Adrenal gland (tissue), 9 donors: ENCODE measurements at regions not wholly inside any gene's neighbourhood (a gene's known extent, or its start where the extent isn't known, plus 50 kb on each side); places are given as distances from the start of the nearest gene placed in this dataset.

Experiments
- DNase-seq, 7 donors: peaks; one replicate each; pipeline ENCODE4 v3.0.0-alpha.2; 2019 to 2020
- H3K27ac ChIP-seq, 5 donors: fragments of 200-600 bp; sonication (generic) in 4 of 5; 1 replicate in 3 of 5; 2 replicates in 2 of 5; pipeline versions ENCODE4 v1.5.1 to v1.8.0; 2016 to 2020; ENCODE audit warnings: mild to moderate bottlenecking in 1 of 5
- H3K27me3 ChIP-seq: fragments of 200-600 bp; 2 replicates; pipeline ENCODE4 v1.8.0; 2021
- H3K36me3 ChIP-seq, 2 donors: fragments of 200-600 bp; replicated peaks in 1 of 2; 1 replicate in 1 of 2; 2 replicates in 1 of 2; pipeline versions ENCODE4 v1.5.1 to v1.8.0; 2018 to 2022
- H3K4me1 ChIP-seq, 2 donors: fragments of 200-600 bp; replicated peaks in 1 of 2; 1 replicate in 1 of 2; 2 replicates in 1 of 2; pipeline versions ENCODE4 v1.5.1 to v1.8.0; 2018 to 2021
- H3K4me3 ChIP-seq, 4 donors: fragments of 200-600 bp; sonication (generic) in 3 of 4; one replicate each; pipeline ENCODE4 v1.5.1; 2016 to 2018
- H3K9me3 ChIP-seq, 3 donors: fragments of 200-600 bp; sonication (generic) in 1 of 3; replicated peaks in 1 of 3; 1 replicate in 2 of 3; 2 replicates in 1 of 3; pipeline versions ENCODE4 v1.5.1 to v1.8.0; 2016 to 2021
- CTCF ChIP-seq, 6 experiments: fragments of 450-650 bp in 4 of 6; fragments of 200-600 bp in 2 of 6; sonication (generic) in 1 of 6; IDR thresholded peaks; 1 replicate in 5 of 6; 2 replicates in 1 of 6; pipeline versions ENCODE4 v1.5.1 to v1.8.0; 2016 to 2021; ENCODE audit warnings: antibody characterized with exemption in 6 of 6, mild to moderate bottlenecking in 2 of 6, moderate library complexity in 1 of 6
- POLR2A ChIP-seq, 2 donors: fragments of 450-650 bp; IDR thresholded peaks; one replicate each; pipeline ENCODE4 v1.6.1; 2017; ENCODE audit warnings: antibody characterized with exemption in 2 of 2, mild to moderate bottlenecking in 2 of 2, moderate library complexity in 1 of 2
- WGBS, 4 donors: extraction: QIAGEN DNeasy Blood & Tissue Kit in 2 of 4; methylation state at CpG; one replicate each; pipeline versions ENCODE4 v1.1.5 to v1.1.7; 2013 to 2017; 5-methylcytosine and 5-hydroxymethylcytosine counted together
- intact Hi-C, 2 donors: fragments of 100-400 bp; cut with DNase I; formaldehyde crosslinking; loops; one replicate each; pipeline versions ENCODE4 v1.14.1 to v1.15.0; 2022 to 2023
- donor health status: healthy with polysubstance abuse.
- donor health status: Bipolar disorder and iron deficiency.
- donor health status: DM: yes; HTN: yes; CAD: no.
- donor health status: DM: no; HTN: no; CAD: no.
- donor health status: DM: no; HTN: no; CAD: no.

GRCh38 chr15:56802161-56802560, 68.9 kb upstream of the ZNF280D start:
- H3K27me3 ChIP-seq: no peaks in the 10 kb centered on the region
- H3K4me3 ChIP-seq: no peak overlapping the region
- H3K9me3 ChIP-seq: no peaks in the 10 kb centered on the region
- DNase-seq: no peak
- H3K4me1 ChIP-seq: peaks cover 0 to 11% of the 10 kb centered on the region in 2 donors
- intact Hi-C loops: no loop called here
- no peak overlapping the region for H3K27ac ChIP-seq
- WGBS, 4 donors: 80 to 94% (median 84%) methylated on average over 1 of the region's 1 CpG
- H3K36me3 ChIP-seq: no peaks in the 10 kb centered on the region
- TF ChIP-seq CTCF (IDR thresholded peaks at IDR 0.05) (no peak), POLR2A (IDR thresholded peaks at IDR 0.05) (no peak)

GRCh38 chr15:56798639-56799038, 65.3 kb upstream of the ZNF280D start:
- Histone ChIP-seq H3K36me3 (no peaks in the 10 kb centered on the region), H3K9me3 (no peaks in the 10 kb centered on the region), H3K4me3 (no peak overlapping the region), H3K27ac (no peak overlapping the region), H3K4me1 (peaks cover 0 to 6% of the 10 kb centered on the region in 2 donors), H3K27me3 (no peaks in the 10 kb centered on the region)
- no peak for DNase-seq
- intact Hi-C loops: no loop called here
- no peak for TF ChIP-seq POLR2A (IDR thresholded peaks at IDR 0.05)
- no peak for TF ChIP-seq CTCF (IDR thresholded peaks at IDR 0.05)
- 88 to 97% (median 95%) methylated on average over 6 of the region's 6 CpGs for WGBS, 4 donors

GRCh38 chr15:56797720-56798275, 64.5 kb upstream of the ZNF280D start:
- no peak overlapping the region for H3K27ac ChIP-seq
- H3K9me3 ChIP-seq: no peaks in the 10 kb centered on the region
- H3K4me3 ChIP-seq: no peak overlapping the region
- WGBS, 4 donors: 22 to 27% (median 26%) methylated on average over 1 of the region's 1 CpG
- DNase-seq: no peak
- H3K36me3 ChIP-seq: no peaks in the 10 kb centered on the region
- intact Hi-C loops: no loop called here
- TF ChIP-seq CTCF (IDR thresholded peaks at IDR 0.05) (no peak), POLR2A (IDR thresholded peaks at IDR 0.05) (no peak)
- peaks cover 0 to 6% of the 10 kb centered on the region in 2 donors for H3K4me1 ChIP-seq
- H3K27me3 ChIP-seq: no peaks in the 10 kb centered on the region

GRCh38 chr15:56795502-56795901, 62.2 kb upstream of the ZNF280D start:
- Histone ChIP-seq H3K27me3 (no peaks in the 10 kb centered on the region), H3K4me1 (peaks cover 0 to 6% of the 10 kb centered on the region in 2 donors), H3K4me3 (no peak overlapping the region), H3K9me3 (no peaks in the 10 kb centered on the region), H3K27ac (no peak overlapping the region), H3K36me3 (no peaks in the 10 kb centered on the region)
- WGBS, 4 donors: 54 to 64% (median 59%) methylated on average over 4 of the region's 4 CpGs
- peak in 2 of 7 donors; percentile 16 to 31 for DNase-seq
- TF ChIP-seq POLR2A (IDR thresholded peaks at IDR 0.05): no peak
- TF ChIP-seq CTCF (IDR thresholded peaks at IDR 0.05): no peak
- intact Hi-C loops: no loop called here
